H1 (cell line): ENCODE measurements at regions not wholly inside any gene's neighbourhood (a gene's known extent, or its start where the extent isn't known, plus 50 kb on each side); places are given as distances from the start of the nearest gene placed in this dataset.

ENCODE experiments used
- BCL11A ChIP-seq, 2 experiments: IDR thresholded peaks; one replicate each; pipeline ENCODE4 v1.6.1; 2011; ENCODE audit warnings: low read depth in 2 of 2, low read length in 2 of 2, mild to moderate bottlenecking in 2 of 2
- GTF2F1 ChIP-seq: IDR thresholded peaks from 2 replicates; pipeline ENCODE4 v1.6.1; 2012; ENCODE audit warnings: low read depth, low read length, improper control_type of control experiment, borderline replicate concordance
- HDAC2 ChIP-seq, 2 experiments: fragments of 300-600 bp in 1 of 2; sonication (generic) in 1 of 2; IDR thresholded peaks; 2 replicates each; pipeline ENCODE4 v1.6.1; 2011 to 2012; ENCODE audit warnings: low read depth in 2 of 2, low read length in 2 of 2, mild to moderate bottlenecking in 2 of 2, moderate library complexity in 2 of 2, borderline replicate concordance in 1 of 2, inconsistent platforms in 1 of 2
- TAF1 ChIP-seq: IDR thresholded peaks from 2 replicates; pipeline ENCODE4 v1.6.1; 2011; ENCODE audit warnings: mild to moderate bottlenecking, low read depth, low read length
- TCF12 ChIP-seq: IDR thresholded peaks from 2 replicates; pipeline ENCODE4 v1.6.1; 2011; ENCODE audit warnings: low read depth, mild to moderate bottlenecking, low read length
- TF ChIP-seq, protein P1 (sequence below): IDR thresholded peaks from 2 replicates; pipeline ENCODE4 v1.6.1; 2011; ENCODE audit warnings: low read depth, mild to moderate bottlenecking, low read length; ENCODE audit not compliant: insufficient read depth

DNA sequence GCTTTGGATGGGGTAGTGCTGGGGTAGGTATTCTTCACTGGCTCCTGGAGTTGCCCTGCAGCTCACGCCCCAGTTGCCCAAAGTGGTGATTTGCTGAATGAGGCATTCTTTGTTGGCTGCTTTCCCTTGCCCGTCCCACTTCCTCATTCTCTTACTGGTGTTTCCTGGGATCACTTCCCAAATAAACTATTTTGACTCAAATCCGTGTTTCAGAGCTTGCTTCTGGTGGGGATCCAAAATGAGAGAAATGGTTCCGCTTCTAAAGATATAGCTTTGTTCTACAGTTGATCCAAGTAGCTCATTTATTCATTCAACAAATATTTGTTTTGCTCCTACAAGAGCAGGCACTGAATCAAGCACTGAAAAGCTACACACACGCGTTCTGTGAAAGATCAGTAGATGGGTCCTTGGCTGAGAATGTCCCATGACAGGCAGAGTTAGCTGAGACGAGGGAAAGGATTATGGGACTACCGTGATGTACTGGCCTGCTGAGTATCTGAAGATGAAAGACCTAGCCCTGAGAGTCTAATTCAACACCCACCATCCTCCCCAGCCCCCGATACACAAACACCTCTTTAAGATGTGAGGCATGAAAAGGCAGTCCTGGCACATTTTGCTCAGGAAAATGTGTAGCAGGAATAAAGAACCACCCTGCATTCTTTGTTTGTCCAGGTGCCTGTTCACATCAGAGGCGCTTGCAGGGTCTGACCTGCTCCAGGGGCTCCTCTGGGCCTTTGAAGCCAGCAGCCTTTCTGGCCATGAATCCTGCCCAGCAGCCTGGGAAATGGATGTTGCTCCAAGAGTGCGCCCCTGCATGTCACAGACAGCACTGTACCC, 143.1 kb upstream of the RANBP3L start (continued):
- TF ChIP-seq HDAC2 (IDR thresholded peaks at IDR 0.05; ENCODE audit: borderline replicate concordance in 1 of 2, low read depth in 2 of 2, low read length in 2 of 2): no peak
- TF ChIP-seq TCF12: no peak
- TF ChIP-seq, protein P1, sequence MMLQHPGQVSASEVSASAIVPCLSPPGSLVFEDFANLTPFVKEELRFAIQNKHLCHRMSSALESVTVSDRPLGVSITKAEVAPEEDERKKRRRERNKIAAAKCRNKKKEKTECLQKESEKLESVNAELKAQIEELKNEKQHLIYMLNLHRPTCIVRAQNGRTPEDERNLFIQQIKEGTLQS: no peak
- TF ChIP-seq TAF1: no peak
- TF ChIP-seq GTF2F1: no peak
- TF ChIP-seq BCL11A (IDR thresholded peaks at IDR 0.05; ENCODE audit: low read depth in 2 of 2, low read length in 2 of 2): no peak
- TF ChIP-seq, all 59 proteins: peak for 0
